GM10248 (cell line): ENCODE measurements at regions not wholly inside any gene's neighbourhood (a gene's known extent, or its start where the extent isn't known, plus 50 kb on each side); places are given as distances from the start of the nearest gene placed in this dataset.

ENCODE experiments used
- CTCF ChIA-PET: fragments of 300-600 bp; sonication (Branson Sonifier 250); formaldehyde crosslinking; extraction: SDS; loops from one replicate; lab custom pipeline; 2021; ENCODE audit warnings: antibody characterized with exemption; lab: Yijun Ruan, JAX
- POLR2A ChIA-PET: fragments of 350-650 bp; sonication (Branson Sonifier 250); formaldehyde crosslinking; extraction: SDS; loops from one replicate; lab custom pipeline; 2020; ENCODE audit warnings: antibody characterized with exemption; lab: Yijun Ruan, JAX
- DNase-seq: peaks from one replicate; pipeline ENCODE4 v3.0.0; 2012; ENCODE audit errors: extremely low spot score
- CTCF ChIP-seq: IDR thresholded peaks from 2 replicates; pipeline ENCODE4 v1.5.1; 2012; ENCODE audit warnings: mild to moderate bottlenecking, low read depth; ENCODE audit errors: extremely low read depth, missing control alignments, control extremely low read depth

- POLR2A ChIA-PET: no interaction called here
- CTCF ChIA-PET: interaction anchor here (0.8 to 1.2 kb wide), 4 partner anchors 13 to 18 kb away, joined by 3 read pairs; no protein-coding TSS in a partner anchor
- no peak for DNase-seq
- TF ChIP-seq CTCF: no peak
These were observed 341.2 kb upstream of the STEAP1 start for GRCh38 chr7:89813081-89813480.

GRCh38 chr7:89826121-89826520 lies 328.1 kb upstream of the STEAP1 start:
- TF ChIP-seq CTCF: no peak
- DNase-seq: no peak
- POLR2A ChIA-PET: no interaction called here
- CTCF ChIA-PET: interaction anchor here (1.2 to 1.5 kb wide), 2 partner anchors 18 to 28 kb away, joined by 3 to 4 read pairs; no protein-coding TSS in a partner anchor

GRCh38 chr7:89826557-89826956 lies 327.7 kb upstream of the STEAP1 start:
- ChIA-PET CTCF (interaction anchor here (1.2 to 1.5 kb wide), 2 partner anchors 18 to 27 kb away, joined by 3 to 4 read pairs; no protein-coding TSS in a partner anchor), POLR2A (no interaction called here)
- no peak for TF ChIP-seq CTCF
- no peak for DNase-seq

GRCh38 chr7:89837515-89837914 lies 316.8 kb upstream of the STEAP1 start:
- ChIA-PET CTCF (interaction anchor here (1.0 to 1.9 kb wide), 3 partner anchors 8 to 37 kb away, joined by 3 to 4 read pairs (median 3); no protein-coding TSS in a partner anchor), POLR2A (no interaction called here)
- DNase-seq: no peak
- TF ChIP-seq CTCF: no peak

GRCh38 chr7:89839329-89839728 lies 314.9 kb upstream of the STEAP1 start:
- CTCF ChIA-PET: interaction anchor here (0.9 kb wide), 1 partner anchor 11 kb away, joined by 3 read pairs; no protein-coding TSS in a partner anchor
- POLR2A ChIA-PET: no interaction called here
- no peak for DNase-seq
- no peak for TF ChIP-seq CTCF

GRCh38 chr7:89845952-89846351 lies 308.3 kb upstream of the STEAP1 start:
- no peak for TF ChIP-seq CTCF
- no peak for DNase-seq
- CTCF ChIA-PET: interaction anchor here (0.7 to 0.9 kb wide), 2 partner anchors 9 to 18 kb away, joined by 3 read pairs; no protein-coding TSS in a partner anchor
- POLR2A ChIA-PET: no interaction called here
